ENCODE measurements at regions not wholly inside any gene's neighbourhood (a gene's known extent, or its start where the extent isn't known, plus 50 kb on each side); places are given as distances from the start of the nearest gene placed in this dataset.
"Not testable (repeated sequence)": the region's sequence is repeated elsewhere in the genome, so short reads cannot be mapped to it uniquely, and the experiment has no call there.

DNA sequence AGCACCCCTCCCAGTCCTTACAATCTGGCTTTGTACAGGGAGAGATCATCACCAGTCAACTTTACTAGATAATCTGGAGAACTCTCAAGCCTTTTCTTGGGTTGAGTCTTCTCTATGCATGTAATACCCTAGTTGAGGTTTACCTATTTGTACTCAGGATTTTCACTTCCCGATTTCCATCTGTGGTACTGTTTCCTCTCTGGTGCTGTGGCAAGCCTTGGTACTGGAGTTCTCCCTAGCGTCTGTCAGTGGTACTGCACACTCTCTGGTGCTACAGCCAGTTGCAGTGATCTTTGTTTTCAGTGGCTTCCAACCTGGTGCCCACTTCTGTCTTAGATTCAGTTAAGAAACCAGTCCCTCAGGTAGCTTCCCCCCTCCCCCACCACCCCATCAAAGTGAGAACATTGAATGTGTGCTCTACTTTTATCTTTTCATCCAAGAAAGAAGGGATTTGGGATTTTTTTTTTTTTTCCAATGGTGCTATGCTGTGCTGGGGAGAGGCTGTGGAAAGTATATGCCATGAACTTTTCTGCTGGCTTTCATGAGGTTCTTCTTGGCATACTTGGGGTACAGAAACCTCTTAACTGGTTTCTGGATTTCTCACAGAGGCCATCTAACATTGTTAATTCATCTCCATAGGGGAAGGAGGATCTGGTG, 69.4 kb upstream of the EVL start:
- in situ Hi-C loops (cut with HindIII; ENCODE audit: low pct_unique_long_range_greater_than_20kb, low sequenced_read_pairs), result no loop called here
- DNase-seq (ENCODE audit: low read depth, low spot score), result peak; percentile 80

DNA sequence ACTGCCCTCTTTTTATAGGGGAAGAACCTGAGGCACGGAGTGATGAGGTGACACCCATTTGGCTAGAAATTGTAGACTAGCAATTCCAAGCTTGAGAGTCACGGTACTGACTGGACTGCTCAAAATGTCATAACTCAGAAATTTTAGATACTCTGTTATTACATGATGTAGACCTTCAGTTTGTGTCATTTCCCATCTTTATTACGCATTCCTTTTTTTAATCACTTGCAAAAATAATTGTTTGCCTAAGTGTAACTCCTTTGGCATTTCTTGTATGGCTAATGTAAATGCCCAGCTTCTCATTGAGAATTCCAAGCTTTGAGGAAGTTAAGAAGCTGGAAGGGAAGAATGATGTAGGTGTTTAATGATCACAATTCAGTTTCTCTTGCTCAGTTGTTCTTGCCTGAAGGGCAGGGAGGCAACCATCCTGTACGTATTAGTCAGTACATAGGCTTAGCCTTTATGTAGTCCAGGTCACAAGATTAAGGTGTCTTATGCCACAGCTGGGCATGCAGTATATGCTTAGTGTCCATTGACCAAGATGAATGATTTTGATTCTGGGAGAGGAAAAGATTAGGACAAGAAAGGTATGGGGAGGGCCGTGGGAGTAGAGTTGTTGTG, 68.2 kb upstream of the EVL start:
- DNase-seq (ENCODE audit: low read depth, low spot score), result peak; percentile 14
- in situ Hi-C loops (cut with HindIII; ENCODE audit: low pct_unique_long_range_greater_than_20kb, low sequenced_read_pairs), result no loop called here

DNA sequence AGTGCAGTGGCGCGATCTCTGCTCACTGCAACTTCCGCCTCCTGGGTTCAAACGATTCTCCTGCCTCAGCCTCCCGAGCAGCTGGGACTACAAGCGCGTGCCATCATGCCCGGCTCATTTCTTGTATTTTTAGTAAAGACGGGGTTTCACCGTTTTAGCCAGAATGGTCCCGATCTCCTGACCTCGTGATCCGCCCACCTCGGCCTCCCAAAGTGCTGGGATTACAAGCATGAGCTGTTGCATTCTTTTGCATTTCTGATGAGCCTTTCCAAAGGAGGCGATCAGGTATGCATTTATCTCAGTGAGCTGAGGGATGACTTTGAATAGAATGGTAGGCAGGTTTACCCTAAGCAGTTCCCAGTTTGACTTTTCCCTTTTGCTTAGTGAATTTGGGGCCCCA, 64.8 kb upstream of the EVL start:
- in situ Hi-C loops (cut with HindIII; ENCODE audit: low pct_unique_long_range_greater_than_20kb, low sequenced_read_pairs); DNase-seq (ENCODE audit: low read depth, low spot score): not testable (repeated sequence)

DNA sequence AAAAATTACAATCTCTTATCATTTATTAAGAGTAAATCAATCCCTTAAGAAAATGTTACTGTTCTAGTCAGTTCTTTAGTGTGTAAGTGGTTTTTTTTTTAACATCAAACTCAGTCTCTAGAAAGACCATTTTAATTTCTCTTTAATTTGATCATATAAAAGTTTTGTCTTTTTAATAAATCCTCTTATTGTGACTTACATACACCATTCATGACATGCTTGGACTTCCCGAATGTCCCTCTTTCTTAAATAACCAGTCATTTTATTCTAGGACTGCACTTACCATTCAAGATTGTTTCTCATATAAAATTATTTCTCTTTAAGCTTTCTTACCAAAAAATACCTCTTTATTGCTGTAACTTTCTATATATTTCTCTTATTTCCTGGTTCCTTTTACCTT, 60.8 kb upstream of the EVL start:
- in situ Hi-C loops (cut with HindIII; ENCODE audit: low pct_unique_long_range_greater_than_20kb, low sequenced_read_pairs), result no loop called here
- DNase-seq (ENCODE audit: low read depth, low spot score), result peak; percentile 9

DNA sequence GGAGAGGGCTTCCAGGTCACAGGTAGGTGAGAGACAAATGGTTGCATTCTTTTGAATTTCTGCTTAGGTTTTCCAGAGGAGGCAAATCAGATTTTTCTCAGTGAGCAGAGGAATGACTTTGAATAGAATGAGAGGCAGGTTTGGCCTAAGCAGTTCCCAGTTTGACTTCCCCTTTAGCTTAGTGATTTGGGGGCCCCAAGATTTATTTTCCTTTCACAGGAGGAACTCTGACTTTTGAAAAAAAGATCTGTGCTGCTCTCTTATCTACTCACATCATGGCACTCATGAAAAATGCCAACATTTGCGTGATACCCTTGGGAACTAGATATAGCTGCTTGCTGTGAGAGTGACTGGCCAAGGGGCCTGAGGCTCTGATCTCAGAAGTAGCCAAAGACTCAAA, 58.0 kb upstream of the EVL start:
- in situ Hi-C loops (cut with HindIII; ENCODE audit: low pct_unique_long_range_greater_than_20kb, low sequenced_read_pairs), result no loop called here
- no peak for DNase-seq (ENCODE audit: low read depth, low spot score)

DNA sequence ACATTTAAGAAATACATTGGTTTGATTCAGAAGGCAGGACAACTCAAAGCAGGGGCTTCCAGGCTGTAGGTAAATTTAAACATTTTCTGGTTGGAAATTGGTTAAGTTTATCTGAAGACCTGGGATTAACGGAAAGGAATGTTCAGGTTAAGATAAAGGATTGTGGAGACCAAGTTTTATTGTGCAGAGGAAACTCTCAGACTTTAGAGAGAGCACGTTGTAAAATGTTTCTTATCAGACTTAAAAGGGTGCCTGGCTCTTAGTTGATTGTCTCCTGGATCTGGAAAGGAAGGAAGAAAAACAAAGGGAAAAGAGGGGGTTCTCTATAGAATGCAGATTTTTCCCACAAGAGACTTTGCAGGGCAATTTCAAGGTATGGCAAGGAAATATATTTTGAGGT, 55.4 kb upstream of the EVL start:
- in situ Hi-C loops (cut with HindIII; ENCODE audit: low pct_unique_long_range_greater_than_20kb, low sequenced_read_pairs), result not testable (repeated sequence)

DNA sequence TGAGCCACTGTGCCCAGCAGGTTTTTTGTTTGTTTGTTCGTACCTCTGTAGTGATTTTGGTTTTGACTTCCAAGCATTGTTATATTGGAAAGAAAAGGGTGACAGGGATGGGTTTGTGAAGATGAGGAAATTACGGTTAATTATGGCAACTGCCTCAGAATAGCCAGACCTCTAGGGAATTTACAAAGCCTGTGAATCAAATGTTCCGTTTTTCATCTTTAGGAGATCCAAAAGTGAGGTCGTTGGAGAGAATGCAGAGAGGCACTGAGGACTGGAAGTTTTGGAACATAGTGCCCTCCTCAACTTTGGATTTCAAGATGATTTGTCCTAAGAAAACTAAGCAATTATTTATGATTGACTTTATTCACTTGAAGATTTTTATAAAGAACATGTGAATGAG, 54.5 kb upstream of the EVL start:
- no peak for DNase-seq (ENCODE audit: low read depth, low spot score)
- in situ Hi-C loops (cut with HindIII; ENCODE audit: low pct_unique_long_range_greater_than_20kb, low sequenced_read_pairs), result no loop called here

More for the DNA sequence above, 55.4 kb upstream of the EVL start:
- DNase-seq (ENCODE audit: low read depth, low spot score), result not testable (repeated sequence)

DNA sequence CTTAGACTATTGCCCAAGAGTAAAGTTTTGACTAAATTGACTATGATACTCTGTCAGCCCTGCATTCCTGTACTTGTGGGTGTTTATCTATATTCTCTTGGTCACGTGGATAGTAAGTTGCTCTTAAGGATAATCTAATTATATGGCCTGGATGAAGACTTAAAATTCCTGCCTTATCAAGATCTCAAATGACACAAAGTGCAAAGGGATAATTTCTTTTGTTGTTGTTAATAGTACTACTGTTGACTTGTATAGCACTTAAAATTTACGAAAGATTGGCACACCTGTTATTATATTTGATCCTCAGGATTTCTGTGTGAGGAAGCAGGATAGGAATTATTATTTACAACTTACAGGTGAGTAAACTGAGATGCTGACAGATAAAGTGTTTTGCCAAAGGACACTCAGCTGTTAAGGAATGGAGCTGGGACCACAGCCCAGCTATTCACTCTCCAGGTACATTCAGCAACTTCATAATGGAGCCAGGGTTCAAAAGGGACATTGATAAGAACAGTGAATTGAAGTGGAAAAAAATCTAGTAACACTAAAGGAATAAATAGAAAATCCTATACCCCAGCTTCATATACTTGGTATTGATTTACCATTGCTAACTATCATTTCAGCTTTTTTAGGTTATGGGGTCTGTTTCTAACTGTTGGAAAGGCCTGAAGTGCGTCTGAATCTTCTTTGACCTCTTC, 53.4 kb upstream of the EVL start:
- DNase-seq (ENCODE audit: low read depth, low spot score), result no peak
- in situ Hi-C loops (cut with HindIII; ENCODE audit: low pct_unique_long_range_greater_than_20kb, low sequenced_read_pairs), result no loop called here

DNA sequence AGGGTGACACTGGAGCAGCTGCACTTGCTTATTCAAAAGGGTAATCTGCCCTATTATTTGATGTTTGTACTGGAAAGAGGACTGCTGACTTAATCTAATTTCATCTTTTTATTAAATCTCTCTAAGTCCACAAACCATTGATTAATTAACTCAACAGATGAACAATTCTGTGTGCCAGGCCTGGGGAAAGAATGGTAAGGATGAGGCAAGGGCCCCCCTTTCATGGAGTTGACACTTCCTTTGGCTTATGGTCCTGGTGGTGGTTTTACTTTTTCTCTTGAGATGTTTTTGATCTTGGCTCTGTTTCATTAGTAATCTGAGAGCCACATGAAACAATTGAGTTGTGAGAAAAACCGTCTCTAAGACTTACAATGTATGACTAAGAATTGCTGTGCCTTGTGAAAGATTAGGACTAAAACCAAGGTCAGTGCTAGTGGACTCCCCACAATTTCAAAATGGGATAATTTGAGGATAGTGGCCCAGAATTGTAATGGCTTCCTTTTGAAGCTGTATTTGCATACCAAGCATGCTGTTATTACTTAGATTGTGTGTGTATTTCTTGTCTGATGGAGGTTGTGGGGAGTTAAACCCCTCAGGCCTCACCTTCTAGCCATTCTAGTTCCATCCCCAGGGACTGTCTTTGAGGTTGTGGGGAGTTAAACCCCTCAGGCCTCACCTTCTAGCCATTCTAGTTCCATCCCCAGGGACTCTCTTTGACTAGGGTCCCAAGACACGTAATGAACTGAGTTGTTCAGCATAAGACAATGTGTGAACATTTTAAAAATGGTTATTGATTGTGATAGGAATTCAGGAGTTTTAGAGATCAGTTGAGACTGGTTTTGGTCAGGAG, 52.5 kb upstream of the EVL start:
- in situ Hi-C loops (cut with HindIII; ENCODE audit: low pct_unique_long_range_greater_than_20kb, low sequenced_read_pairs), result no loop called here
- no peak for DNase-seq (ENCODE audit: low read depth, low spot score)

DNA sequence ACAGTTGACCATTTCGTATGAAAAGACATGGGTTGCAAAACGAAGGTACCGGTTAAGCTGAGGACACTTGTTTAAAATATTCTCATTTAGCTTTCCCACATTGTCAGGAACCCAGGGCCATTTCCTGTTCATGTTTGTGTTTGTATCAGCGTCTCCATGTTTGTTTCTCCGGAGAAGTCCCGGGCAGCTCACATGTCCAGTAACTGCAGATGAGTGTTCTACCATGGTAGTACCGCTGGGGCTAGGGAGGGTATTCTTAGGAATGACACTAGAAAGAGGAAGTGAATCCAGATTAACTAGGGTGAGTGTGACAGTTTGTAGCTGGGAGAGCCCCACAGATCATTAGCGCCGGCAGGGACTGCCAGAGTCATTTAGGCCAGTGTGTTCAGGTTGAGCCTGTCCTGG, 50.0 kb upstream of the EVL start:
- DNase-seq (ENCODE audit: low read depth, low spot score), result no peak
- in situ Hi-C loops (cut with HindIII; ENCODE audit: low pct_unique_long_range_greater_than_20kb, low sequenced_read_pairs), result no loop called here

Data from SK-MEL-5 (cell line).